Thymus (tissue), 11 donors: ENCODE measurements at regions not wholly inside any gene's neighbourhood (a gene's known extent, or its start where the extent isn't known, plus 50 kb on each side); places are given as distances from the start of the nearest gene placed in this dataset.

Source experiments
- DNase-seq, 9 donors: peaks; one replicate each; pipeline ENCODE4 v3.0.0-alpha.2; 2013; ENCODE audit warnings: low spot score in 9 of 9, low read depth in 6 of 9, missing footprints in 1 of 9
- H3K27ac ChIP-seq, 2 donors: one replicate each; pipeline ENCODE4 v1.5.1; 2013; ENCODE audit warnings: control low read depth in 1 of 2, low read depth in 1 of 2, low read length in 1 of 2, mild to moderate bottlenecking in 1 of 2, moderate library complexity in 1 of 2
- H3K27me3 ChIP-seq, 2 donors: one replicate each; pipeline ENCODE4 v1.5.1; 2013; ENCODE audit warnings: low read length in 1 of 2; ENCODE audit not compliant: control insufficient read depth in 2 of 2, insufficient read depth in 1 of 2
- H3K36me3 ChIP-seq, 2 donors: one replicate each; pipeline ENCODE4 v1.5.1; 2013; ENCODE audit warnings: low read length in 1 of 2, mild to moderate bottlenecking in 1 of 2, moderate library complexity in 1 of 2; ENCODE audit not compliant: control insufficient read depth in 2 of 2, insufficient read depth in 2 of 2
- H3K4me1 ChIP-seq, 2 donors: one replicate each; pipeline ENCODE4 v1.5.1; 2013; ENCODE audit warnings: low read length in 2 of 2; ENCODE audit not compliant: control insufficient read depth in 2 of 2, insufficient read depth in 2 of 2
- H3K4me3 ChIP-seq, 2 donors: one replicate each; pipeline ENCODE4 v1.5.1; 2013; ENCODE audit warnings: low read length in 2 of 2, control low read depth in 1 of 2, mild to moderate bottlenecking in 1 of 2
- H3K9me3 ChIP-seq, 2 donors: one replicate each; pipeline ENCODE4 v1.5.1; 2013; ENCODE audit warnings: low read length in 1 of 2, mild to moderate bottlenecking in 1 of 2; ENCODE audit not compliant: control insufficient read depth in 2 of 2, insufficient read depth in 1 of 2
- WGBS: extraction: QIAGEN DNeasy Blood & Tissue Kit; methylation state at CpG from one replicate; pipeline ENCODE4 v1.1.7; 2013; 5-methylcytosine and 5-hydroxymethylcytosine counted together
- donor health status: healthy.

DNA sequence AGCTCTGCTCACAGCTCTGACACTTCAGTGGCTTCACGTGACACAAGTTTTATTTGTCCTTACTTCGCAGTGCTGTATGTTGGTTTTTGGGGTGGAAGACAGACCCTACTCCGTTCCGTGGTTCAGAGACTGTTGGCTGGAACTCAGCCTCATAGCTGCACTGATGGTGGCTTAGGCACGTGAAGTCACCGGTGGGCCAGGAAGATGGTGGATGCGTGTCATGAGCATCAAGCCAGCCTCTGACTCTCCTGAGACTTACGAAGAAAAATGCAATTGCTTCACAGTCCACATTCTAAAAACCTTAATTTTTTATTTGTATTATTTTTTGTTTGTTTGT is 161.4 kb upstream of the SOX1 start:
- H3K4me3 ChIP-seq, result no peak overlapping the region
- no peak overlapping the region for H3K27ac ChIP-seq
- H3K4me1 ChIP-seq, result no peaks in the 10 kb centered on the region
- H3K36me3 ChIP-seq, result no peaks in the 10 kb centered on the region
- no peak for DNase-seq
- H3K9me3 ChIP-seq, result peaks cover 0 to 1% of the 10 kb centered on the region in 2 donors
- 98% methylated on average over 8 of the region's 8 CpGs for WGBS
- peaks cover 0 to 2% of the 10 kb centered on the region in 2 donors for H3K27me3 ChIP-seq

DNA sequence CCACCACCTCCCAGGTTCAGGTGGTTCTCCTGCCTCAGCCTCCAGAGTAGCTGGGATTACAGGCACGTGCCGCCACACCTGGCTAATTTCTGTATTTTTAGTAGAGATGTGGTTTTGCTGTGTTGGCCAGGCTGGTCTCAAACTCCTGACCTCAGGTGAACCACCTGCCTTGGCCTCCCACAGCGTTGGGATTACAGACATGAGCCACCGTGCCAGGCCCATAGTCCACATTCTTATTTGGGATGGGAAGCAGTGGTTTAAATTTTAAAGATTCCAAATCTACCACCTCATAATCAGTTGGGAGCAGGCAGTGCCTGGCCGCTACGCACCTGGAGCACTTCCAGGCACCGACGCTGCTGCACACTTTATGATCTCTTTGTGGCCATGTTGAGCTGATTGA is 160.6 kb upstream of the SOX1 start:
- Histone ChIP-seq H3K27me3 (peaks cover 0 to 2% of the 10 kb centered on the region in 2 donors), H3K9me3 (peaks cover 0 to 1% of the 10 kb centered on the region in 2 donors), H3K4me3 (no peak overlapping the region), H3K27ac (no peak overlapping the region), H3K36me3 (no peaks in the 10 kb centered on the region), H3K4me1 (no peaks in the 10 kb centered on the region)
- 95% methylated on average over 8 of the region's 8 CpGs for WGBS
- no peak for DNase-seq

DNA sequence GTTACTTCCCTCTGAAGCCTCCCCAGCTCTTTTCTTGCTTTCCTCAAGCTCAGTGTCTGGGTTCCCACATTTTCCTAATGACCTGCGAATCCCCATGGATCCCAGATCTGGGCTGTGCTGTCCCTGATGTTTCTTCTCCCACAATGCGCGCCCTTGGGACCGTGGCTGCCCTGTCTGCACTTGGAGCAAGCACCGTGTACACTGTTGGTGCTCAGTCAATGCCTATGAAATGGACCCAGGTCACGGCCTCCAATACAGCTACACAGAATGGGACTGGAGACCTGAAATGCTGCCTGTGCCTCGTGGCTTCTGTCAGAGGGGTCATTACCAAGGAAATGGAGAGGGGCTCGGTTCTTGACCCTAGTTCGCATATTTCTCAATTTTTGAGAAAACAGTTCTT is 160.1 kb upstream of the SOX1 start:
- Histone ChIP-seq H3K27me3 (peaks cover 0 to 2% of the 10 kb centered on the region in 2 donors), H3K4me3 (no peak overlapping the region), H3K9me3 (peaks cover 0 to 1% of the 10 kb centered on the region in 2 donors), H3K4me1 (no peaks in the 10 kb centered on the region), H3K27ac (no peak overlapping the region), H3K36me3 (no peaks in the 10 kb centered on the region)
- no peak for DNase-seq
- WGBS, result 90% methylated on average over 9 of the region's 9 CpGs

- DNase-seq, result no peak
- WGBS, result 92% methylated on average over 5 of the region's 5 CpGs
Observed at GRCh38 chr13:111907341-111907880, 159.5 kb upstream of the SOX1 start.

DNA sequence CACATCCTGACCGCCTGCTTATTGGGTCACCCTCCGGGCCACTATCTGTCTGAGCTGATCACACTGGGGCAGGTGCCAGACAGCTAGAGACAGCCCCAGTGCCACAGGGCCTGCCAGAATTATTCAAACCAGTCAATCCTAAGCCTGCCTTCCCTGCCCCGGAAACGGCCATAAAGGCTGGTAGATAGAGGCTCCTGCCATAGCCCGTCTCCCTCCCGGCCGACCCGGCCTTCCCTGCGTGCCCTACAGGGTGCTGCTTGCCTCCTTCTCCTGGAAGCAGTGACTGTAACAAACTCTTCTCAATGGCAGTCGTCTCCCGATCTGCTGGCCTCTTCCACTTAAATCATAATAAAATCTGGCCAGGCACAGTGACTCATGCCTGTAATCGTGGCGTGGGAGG is 158.6 kb upstream of the SOX1 start:
- H3K27ac ChIP-seq, result no peak overlapping the region
- no peak overlapping the region for H3K4me3 ChIP-seq
- DNase-seq, result no peak

More at GRCh38 chr13:111907341-111907880, 159.5 kb upstream of the SOX1 start:
- no peaks in the 10 kb centered on the region for H3K36me3 ChIP-seq
- no peak overlapping the region for H3K4me3 ChIP-seq
- H3K4me1 ChIP-seq, result no peaks in the 10 kb centered on the region
- H3K27me3 ChIP-seq, result peaks cover 0 to 2% of the 10 kb centered on the region in 2 donors
- no peak overlapping the region for H3K27ac ChIP-seq
- H3K9me3 ChIP-seq, result peaks cover 0 to 1% of the 10 kb centered on the region in 2 donors

DNA sequence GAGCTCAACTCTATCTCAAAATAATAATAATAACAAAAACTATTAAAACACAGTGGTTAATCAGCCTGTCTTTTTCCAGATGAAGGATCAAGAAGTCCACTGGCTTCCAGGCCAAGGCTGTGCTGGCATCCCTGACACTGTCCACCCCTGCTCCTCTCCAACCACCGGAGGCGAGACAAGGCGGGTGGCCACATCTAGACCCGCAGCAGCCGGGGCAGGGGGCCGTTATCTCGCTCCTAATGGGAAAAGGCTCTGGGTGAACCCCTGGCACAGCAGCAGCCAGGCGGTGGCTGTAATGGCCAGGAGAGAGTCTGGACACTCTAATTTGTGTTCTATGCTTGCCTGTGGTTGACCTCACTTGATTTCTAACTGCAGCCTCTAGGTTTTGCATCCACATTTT is 158.0 kb upstream of the SOX1 start:
- Histone ChIP-seq H3K4me3 (no peak overlapping the region), H3K4me1 (no peaks in the 10 kb centered on the region), H3K27me3 (peaks cover 2 to 3% of the 10 kb centered on the region in 2 donors), H3K27ac (no peak overlapping the region), H3K9me3 (peaks cover 0 to 1% of the 10 kb centered on the region in 2 donors), H3K36me3 (no peaks in the 10 kb centered on the region)
- DNase-seq, result no peak
- 97% methylated on average over 8 of the region's 8 CpGs for WGBS

More for the DNA sequence above, 158.6 kb upstream of the SOX1 start:
- H3K27me3 ChIP-seq, result peaks cover 2 to 3% of the 10 kb centered on the region in 2 donors
- WGBS, result 91% methylated on average over 13 of the region's 13 CpGs
- H3K9me3 ChIP-seq, result peaks cover 0 to 1% of the 10 kb centered on the region in 2 donors
- no peaks in the 10 kb centered on the region for H3K4me1 ChIP-seq
- H3K36me3 ChIP-seq, result no peaks in the 10 kb centered on the region

DNA sequence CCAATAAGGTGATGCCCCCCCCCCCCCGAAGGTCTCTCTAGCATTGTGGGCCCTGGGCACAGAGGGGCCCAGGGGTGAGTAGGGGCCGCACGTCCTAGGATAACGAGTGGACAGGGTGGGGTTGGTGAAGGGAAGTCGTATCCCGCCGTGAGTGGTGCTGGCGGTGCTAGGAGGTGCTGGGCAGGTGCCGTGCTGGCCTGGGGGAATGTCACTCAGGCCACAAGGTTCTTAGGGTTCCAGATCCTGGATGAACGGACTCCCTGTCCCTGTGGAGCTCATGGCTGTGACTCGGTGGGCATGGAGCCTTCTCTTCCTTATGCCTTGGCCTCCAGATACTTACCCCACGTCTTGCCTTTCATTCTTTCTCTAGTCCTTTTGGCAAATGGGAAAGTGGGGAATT is 157.4 kb upstream of the SOX1 start:
- Histone ChIP-seq H3K27ac (no peak overlapping the region), H3K4me3 (no peak overlapping the region), H3K4me1 (no peaks in the 10 kb centered on the region), H3K9me3 (peaks cover 0 to 1% of the 10 kb centered on the region in 2 donors), H3K27me3 (peaks cover 2 to 3% of the 10 kb centered on the region in 2 donors), H3K36me3 (no peaks in the 10 kb centered on the region)
- DNase-seq, result no peak
- WGBS, result 94% methylated on average over 12 of the region's 12 CpGs

GRCh38 chr13:111909971-111910671 is 156.8 kb upstream of the SOX1 start:
- H3K27ac ChIP-seq, result no peak overlapping the region
- 93% methylated on average over 16 of the region's 16 CpGs for WGBS
- no peaks in the 10 kb centered on the region for H3K4me1 ChIP-seq
- H3K4me3 ChIP-seq, result no peak overlapping the region
- peaks cover 0 to 1% of the 10 kb centered on the region in 2 donors for H3K9me3 ChIP-seq
- peaks cover 2 to 3% of the 10 kb centered on the region in 2 donors for H3K27me3 ChIP-seq
- H3K36me3 ChIP-seq, result no peaks in the 10 kb centered on the region
- DNase-seq, result no peak

DNA sequence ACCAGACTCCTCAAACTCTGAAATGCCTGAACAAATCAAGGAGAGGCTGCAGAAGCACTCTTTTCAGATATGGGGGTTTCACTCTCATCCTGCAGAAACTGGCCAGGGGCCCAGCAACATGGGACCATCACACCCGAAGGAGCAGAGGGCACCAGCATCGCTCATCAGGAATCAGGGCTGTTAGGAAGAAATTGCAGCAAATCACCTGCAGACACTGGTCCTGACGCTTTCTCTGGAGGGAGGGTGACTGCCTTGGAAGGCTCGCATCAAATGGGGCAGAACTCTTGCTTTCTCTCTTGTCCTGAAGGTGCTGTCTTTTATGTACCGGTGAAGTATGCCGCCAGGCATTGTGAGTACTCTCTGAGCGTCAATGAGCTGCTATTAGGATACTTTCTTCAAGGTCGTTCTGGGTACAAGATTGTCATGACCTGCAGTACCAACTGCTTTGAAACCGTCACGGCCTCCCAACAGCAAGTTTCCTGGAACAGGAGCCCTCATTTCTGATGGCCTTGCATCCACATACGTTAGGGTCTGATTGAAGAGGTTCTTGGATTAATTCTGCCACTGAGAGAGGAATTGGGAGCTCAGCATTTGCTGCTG is 155.7 kb upstream of the SOX1 start:
- 91% methylated on average over 11 of the region's 11 CpGs for WGBS
- Histone ChIP-seq H3K9me3 (no peaks in the 10 kb centered on the region), H3K4me1 (no peaks in the 10 kb centered on the region), H3K4me3 (no peak overlapping the region), H3K27me3 (peaks cover 2 to 3% of the 10 kb centered on the region in 2 donors), H3K36me3 (no peaks in the 10 kb centered on the region), H3K27ac (no peak overlapping the region)
- DNase-seq, result no peak
